Chondrocyte (in vitro differentiated cells): ENCODE measurements at regions not wholly inside any gene's neighbourhood (a gene's known extent, or its start where the extent isn't known, plus 50 kb on each side); places are given as distances from the start of the nearest gene placed in this dataset.

ENCODE experiments used
- DNase-seq: peaks from one replicate; pipeline ENCODE4 v3.0.0; 2021; ENCODE audit warnings: mixed read lengths, low spot score
- H3K27ac Mint-ChIP-seq: one replicate; pipeline ENCODE4 v1.8.0; 2021; ENCODE audit warnings: mild to moderate bottlenecking, moderate library complexity, mixed read lengths; ENCODE audit not compliant: unreplicated experiment
- H3K27me3 Mint-ChIP-seq: 2 replicates; pipeline ENCODE4 v1.8.0; 2021; ENCODE audit warnings: low read depth, mixed read lengths
- H3K36me3 Mint-ChIP-seq: 2 replicates; pipeline ENCODE4 v1.8.0; 2021; ENCODE audit warnings: low read depth, mixed read lengths
- H3K4me1 Mint-ChIP-seq: 2 replicates; pipeline ENCODE4 v1.8.0; 2021; ENCODE audit warnings: low read depth, mild to moderate bottlenecking, mixed read lengths
- H3K4me3 Mint-ChIP-seq: one replicate; pipeline ENCODE4 v1.8.0; 2021; ENCODE audit warnings: mild to moderate bottlenecking, moderate library complexity, mixed read lengths; ENCODE audit not compliant: unreplicated experiment
- H3K9me3 Mint-ChIP-seq: 2 replicates; pipeline ENCODE4 v1.8.0; 2021; ENCODE audit warnings: low read depth, mixed read lengths
- CTCF ChIP-seq: fragments of 200-600 bp; sonication (generic); IDR thresholded peaks from 2 replicates; pipeline ENCODE4 v1.5.0; 2021; ENCODE audit warnings: antibody characterized with exemption, mild to moderate bottlenecking, moderate library complexity

- Mint-ChIP-seq H3K27ac (peak overlapping the region; percentile 88), H3K27me3 (no peaks in the 10 kb centered on the region), H3K36me3 (no peaks in the 10 kb centered on the region), H3K4me3 (no peak overlapping the region), H3K4me1 (peaks cover 37% of the 10 kb centered on the region), H3K9me3 (no peaks in the 10 kb centered on the region)
- no peak for DNase-seq
- TF ChIP-seq CTCF: peak; percentile 66
These were observed 96.8 kb upstream of the FRMD6 start for GRCh38 chr14:51554953-51555352.

GRCh38 chr14:51561141-51561540 lies 90.6 kb upstream of the FRMD6 start:
- H3K4me1 Mint-ChIP-seq: peaks cover 8% of the 10 kb centered on the region
- DNase-seq: no peak
- no peaks in the 10 kb centered on the region for H3K27me3 Mint-ChIP-seq
- no peak overlapping the region for H3K4me3 Mint-ChIP-seq
- no peak for TF ChIP-seq CTCF
- H3K36me3 Mint-ChIP-seq: no peaks in the 10 kb centered on the region
- no peak overlapping the region for H3K27ac Mint-ChIP-seq
- no peaks in the 10 kb centered on the region for H3K9me3 Mint-ChIP-seq

DNA sequence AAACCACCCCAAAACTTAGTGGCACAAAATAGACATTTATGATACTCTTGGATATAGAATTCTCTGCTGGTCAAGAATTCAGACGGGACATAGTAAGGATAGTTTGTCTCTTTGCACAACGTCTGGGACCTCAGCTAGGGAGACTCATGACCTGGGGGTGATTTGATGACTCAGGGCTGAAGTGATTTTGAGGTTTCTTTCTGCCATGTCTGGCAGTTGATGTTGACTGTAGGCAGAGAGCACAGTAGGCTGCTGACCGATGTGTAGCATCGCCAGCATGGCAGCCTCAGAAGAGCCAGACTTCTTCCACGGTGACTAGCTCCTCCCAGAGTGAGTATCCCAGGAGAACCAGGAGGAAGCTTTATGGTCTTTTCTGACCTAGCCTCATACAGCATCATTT lies 88.9 kb upstream of the FRMD6 start:
- Mint-ChIP-seq H3K4me1 (peaks cover 15% of the 10 kb centered on the region), H3K36me3 (no peaks in the 10 kb centered on the region), H3K9me3 (no peaks in the 10 kb centered on the region), H3K27ac (no peak overlapping the region), H3K27me3 (no peaks in the 10 kb centered on the region), H3K4me3 (no peak overlapping the region)
- DNase-seq: no peak
- TF ChIP-seq CTCF: no peak

DNA sequence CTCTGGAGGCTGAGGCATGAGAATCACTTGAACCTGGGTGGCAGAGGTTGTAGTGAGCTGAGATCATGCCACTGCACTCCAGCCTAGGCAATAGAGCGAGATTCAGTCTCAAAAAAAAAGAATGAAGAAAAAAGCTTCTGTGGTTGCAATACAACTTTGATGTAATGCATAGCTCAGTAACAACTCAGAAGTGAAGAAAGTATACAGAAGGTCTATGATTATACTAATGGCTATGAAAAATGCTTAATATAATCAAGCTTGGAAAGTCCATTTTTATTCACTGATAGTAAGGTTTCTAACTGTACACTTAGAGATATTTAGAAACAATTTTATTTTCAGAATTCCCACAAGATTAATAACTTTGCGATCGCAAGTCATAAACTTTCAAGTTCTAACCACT lies 88.2 kb upstream of the FRMD6 start:
- no peak overlapping the region for H3K27ac Mint-ChIP-seq
- DNase-seq: no peak
- no peaks in the 10 kb centered on the region for H3K27me3 Mint-ChIP-seq
- no peak overlapping the region for H3K4me3 Mint-ChIP-seq
- H3K4me1 Mint-ChIP-seq: peaks cover 16% of the 10 kb centered on the region
- H3K36me3 Mint-ChIP-seq: no peaks in the 10 kb centered on the region
- no peak for TF ChIP-seq CTCF
- H3K9me3 Mint-ChIP-seq: no peaks in the 10 kb centered on the region

- Mint-ChIP-seq H3K36me3 (no peaks in the 10 kb centered on the region), H3K27ac (peak overlapping the region; percentile 49), H3K4me1 (peaks cover 16% of the 10 kb centered on the region), H3K4me3 (no peak overlapping the region), H3K9me3 (no peaks in the 10 kb centered on the region), H3K27me3 (no peaks in the 10 kb centered on the region)
- DNase-seq: no peak
- no peak for TF ChIP-seq CTCF
These were observed 87.2 kb upstream of the FRMD6 start for GRCh38 chr14:51564460-51564859.
